ENCODE measurements at regions not wholly inside any gene's neighbourhood (a gene's known extent, or its start where the extent isn't known, plus 50 kb on each side); places are given as distances from the start of the nearest gene placed in this dataset.

GRCh38 chr2:196383799-196384198, 212.4 kb upstream of the STK17B start:
- TF ChIP-seq, protein P1, sequence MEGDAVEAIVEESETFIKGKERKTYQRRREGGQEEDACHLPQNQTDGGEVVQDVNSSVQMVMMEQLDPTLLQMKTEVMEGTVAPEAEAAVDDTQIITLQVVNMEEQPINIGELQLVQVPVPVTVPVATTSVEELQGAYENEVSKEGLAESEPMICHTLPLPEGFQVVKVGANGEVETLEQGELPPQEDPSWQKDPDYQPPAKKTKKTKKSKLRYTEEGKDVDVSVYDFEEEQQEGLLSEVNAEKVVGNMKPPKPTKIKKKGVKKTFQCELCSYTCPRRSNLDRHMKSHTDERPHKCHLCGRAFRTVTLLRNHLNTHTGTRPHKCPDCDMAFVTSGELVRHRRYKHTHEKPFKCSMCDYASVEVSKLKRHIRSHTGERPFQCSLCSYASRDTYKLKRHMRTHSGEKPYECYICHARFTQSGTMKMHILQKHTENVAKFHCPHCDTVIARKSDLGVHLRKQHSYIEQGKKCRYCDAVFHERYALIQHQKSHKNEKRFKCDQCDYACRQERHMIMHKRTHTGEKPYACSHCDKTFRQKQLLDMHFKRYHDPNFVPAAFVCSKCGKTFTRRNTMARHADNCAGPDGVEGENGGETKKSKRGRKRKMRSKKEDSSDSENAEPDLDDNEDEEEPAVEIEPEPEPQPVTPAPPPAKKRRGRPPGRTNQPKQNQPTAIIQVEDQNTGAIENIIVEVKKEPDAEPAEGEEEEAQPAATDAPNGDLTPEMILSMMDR (conservative IDR thresholded peaks at IDR 0.05) = no peak
- H3K27ac ChIP-seq = no peak overlapping the region

GRCh38 chr2:196384729-196385128, 213.4 kb upstream of the STK17B start:
- TF ChIP-seq, protein P1 (conservative IDR thresholded peaks at IDR 0.05) = no peak
- H3K27ac ChIP-seq = no peak overlapping the region

- TF ChIP-seq, protein P1 (conservative IDR thresholded peaks at IDR 0.05) = no peak
- H3K27ac ChIP-seq = no peak overlapping the region
These were observed 218.3 kb upstream of the STK17B start for GRCh38 chr2:196389670-196390069.

GRCh38 chr2:196390243-196391148, 219.1 kb upstream of the STK17B start:
- TF ChIP-seq, protein P1 (conservative IDR thresholded peaks at IDR 0.05) = no peak
- no peak overlapping the region for H3K27ac ChIP-seq

GRCh38 chr2:196391149-196391479, 219.7 kb upstream of the STK17B start:
- no peak overlapping the region for H3K27ac ChIP-seq
- TF ChIP-seq, protein P1 (conservative IDR thresholded peaks at IDR 0.05) = no peak

DNA sequence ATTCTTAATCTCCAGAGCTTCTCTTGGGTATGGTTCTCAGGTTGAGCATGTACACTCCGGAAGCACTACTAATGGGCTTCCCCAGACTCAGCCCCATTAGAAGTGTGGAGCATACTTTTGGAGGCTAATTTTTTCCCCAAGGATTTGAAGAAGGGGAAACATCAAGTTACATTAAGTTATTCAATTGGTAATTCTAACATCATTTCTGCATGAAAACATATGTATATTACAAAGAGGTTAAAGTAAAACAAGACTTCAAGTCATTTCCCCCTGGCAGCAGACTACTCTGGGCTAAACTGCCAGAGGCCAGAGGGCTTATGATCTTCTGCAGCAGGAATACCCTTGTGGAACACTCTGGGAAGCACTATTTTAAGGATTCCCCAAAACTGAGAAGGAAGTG, 227.7 kb upstream of the STK17B start:
- H3K27ac ChIP-seq = no peak overlapping the region
- TF ChIP-seq, protein P1 (conservative IDR thresholded peaks at IDR 0.05) = no peak

DNA sequence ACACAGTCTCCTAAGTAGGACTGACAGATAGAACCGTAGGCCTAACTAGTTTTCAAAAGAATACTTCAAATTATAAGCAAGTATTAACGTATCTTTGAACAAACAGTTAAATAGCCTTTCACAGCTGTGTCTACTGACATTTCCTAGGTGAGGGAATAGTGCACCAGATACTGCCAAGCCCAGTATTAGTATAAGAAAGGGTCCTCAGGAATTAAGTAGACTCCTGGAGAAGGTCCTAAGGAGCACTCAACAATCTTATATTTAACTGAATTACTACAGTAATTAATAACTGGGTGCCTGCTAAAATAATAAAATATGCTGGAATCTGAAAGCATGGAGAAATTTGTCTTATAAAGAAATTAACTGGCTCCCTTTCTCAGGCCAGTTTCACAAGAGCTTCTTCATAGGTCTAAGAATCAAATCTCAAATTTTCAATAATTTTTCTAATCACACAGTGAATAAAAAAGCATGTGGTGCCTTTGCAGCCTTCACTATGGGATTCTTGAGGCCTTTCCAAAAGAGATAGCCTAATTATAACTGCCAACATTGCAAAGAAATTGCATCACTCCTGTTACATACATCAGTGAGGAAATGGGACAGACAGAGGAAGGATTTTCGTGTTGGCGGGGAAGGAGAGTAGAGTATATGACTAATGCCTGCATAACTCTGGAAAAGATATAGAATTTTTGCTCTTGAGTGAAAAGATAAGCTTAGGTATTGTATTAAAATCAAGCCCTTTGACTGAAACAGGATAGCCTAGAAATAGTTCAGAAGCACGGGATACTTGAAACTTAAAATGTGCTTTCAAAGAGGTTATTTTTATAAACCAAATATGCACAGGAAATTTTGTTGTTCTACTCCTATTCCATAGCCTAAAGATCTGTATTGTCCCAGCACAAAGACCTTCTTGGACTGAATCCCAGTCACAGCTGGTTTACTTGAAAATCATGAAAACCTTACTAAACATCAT, 228.6 kb upstream of the STK17B start:
- no peak overlapping the region for H3K27ac ChIP-seq
- TF ChIP-seq, protein P1 (conservative IDR thresholded peaks at IDR 0.05) = no peak

Measured in VCaP (cell line).